SK-N-SH (cell line): ENCODE measurements at regions not wholly inside any gene's neighbourhood (a gene's known extent, or its start where the extent isn't known, plus 50 kb on each side); places are given as distances from the start of the nearest gene placed in this dataset.
"Not testable (repeated sequence)": the region's sequence is repeated elsewhere in the genome, so short reads cannot be mapped to it uniquely, and the experiment has no call there.

Experiments used
- CTCF ChIP-seq: fragments of 200-600 bp; sonication (generic); IDR thresholded peaks from 2 replicates; pipeline ENCODE4 v1.6.1; 2017; ENCODE audit warnings: antibody characterized with exemption, mild to moderate bottlenecking, moderate library complexity
- GABPA ChIP-seq: IDR thresholded peaks from 2 replicates; pipeline ENCODE4 v1.4.0; 2012; ENCODE audit warnings: low read depth, mild to moderate bottlenecking
- GATA2 ChIP-seq: sonication (generic); formaldehyde crosslinking; IDR thresholded peaks from 2 replicates; pipeline ENCODE4 v1.5.0; 2020; ENCODE audit warnings: mild to moderate bottlenecking, missing genetic modification reagents
- JUND ChIP-seq: IDR thresholded peaks from 2 replicates; pipeline ENCODE4 v1.4.0; 2012
- MXI1 ChIP-seq: IDR thresholded peaks from 2 replicates; pipeline ENCODE4 v1.6.1; 2012; ENCODE audit warnings: mild to moderate bottlenecking, low read depth, low read length, improper control_type of control experiment
- PBX3 ChIP-seq: IDR thresholded peaks from 2 replicates; pipeline ENCODE4; 2012
- POLR2AphosphoS5 ChIP-seq: IDR thresholded peaks from 2 replicates; pipeline ENCODE4 v1.6.1; 2012; ENCODE audit warnings: low read depth, low read length
- RAD21 ChIP-seq: IDR thresholded peaks from 2 replicates; pipeline ENCODE4 v1.6.1; 2012; ENCODE audit warnings: mild to moderate bottlenecking, low read length
- SIN3A ChIP-seq: IDR thresholded peaks from 2 replicates; pipeline ENCODE4 v1.6.1; 2012; ENCODE audit warnings: low read depth, mild to moderate bottlenecking, low read length, moderate library complexity, borderline replicate concordance
- TAF1 ChIP-seq: IDR thresholded peaks from 2 replicates; pipeline ENCODE4 v1.6.1; 2012; ENCODE audit warnings: low read depth, mild to moderate bottlenecking, low read length, moderate library complexity, borderline replicate concordance
- USF2 ChIP-seq: fragments of 150-350 bp; IDR thresholded peaks from 2 replicates; pipeline ENCODE4 v1.6.1; 2017; ENCODE audit warnings: antibody characterized with exemption, low read length, low read depth, borderline replicate concordance

GRCh38 chr22:34683031-34683430, 382.9 kb upstream of the ISX start:
- TF ChIP-seq CTCF; JUND; RAD21; POLR2AphosphoS5; PBX3; USF2; GABPA; MXI1; TAF1; GATA2 (CRISPR knock-in tag); SIN3A: not testable (repeated sequence)
